ENCODE measurements at regions not wholly inside any gene's neighbourhood (a gene's known extent, or its start where the extent isn't known, plus 50 kb on each side); places are given as distances from the start of the nearest gene placed in this dataset.

- WGBS (ENCODE audit: insufficient coverage), result no CpG with 5 or more reads among the region's 6 CpGs
- Mint-ChIP-seq H3K27ac (no peak overlapping the region), H3K4me3 (no peak overlapping the region), H3K9me3 (no peaks in the 10 kb centered on the region), H3K4me1 (no peaks in the 10 kb centered on the region), H3K27me3 (peaks cover 3 to 5% of the 10 kb centered on the region in 2 donors), H3K36me3 (no peaks in the 10 kb centered on the region)
- ChIA-PET POLR2A (no interaction called here), CTCF (no interaction called here)
- Histone ChIP-seq H3K27ac (ENCODE audit: low read length) (no peak overlapping the region), H3K9me3 (no peaks in the 10 kb centered on the region), H3K36me3 (ENCODE audit: control insufficient read depth in 2 of 2, extremely low read depth in 1 of 2, insufficient read depth in 1 of 2, low read length in 1 of 2) (no peaks in the 10 kb centered on the region), H3K4me3 (ENCODE audit: control insufficient read depth in 1 of 2, extremely low read depth in 1 of 2, low read length in 1 of 2) (no peak overlapping the region), H3K4me1 (ENCODE audit: control insufficient read depth in 1 of 2, extremely low read depth in 1 of 2, insufficient read depth in 2 of 2, low read length in 2 of 2) (no peaks in the 10 kb centered on the region), H3K27me3 (replicated peaks in 1 of 2; ENCODE audit: control insufficient read depth in 2 of 2, extremely low read depth in 1 of 2, insufficient read depth in 2 of 2, low read length in 1 of 2) (no peaks in the 10 kb centered on the region)
- DNase-seq (no peak), ATAC-seq (replicated peaks in 1 of 4) (no peak)
These were observed 85.4 kb downstream of the SOX4 start for GRCh38 chr6:21678990-21679389.

- Mint-ChIP-seq H3K36me3 (no peaks in the 10 kb centered on the region), H3K9me3 (no peaks in the 10 kb centered on the region), H3K27ac (no peak overlapping the region), H3K4me3 (no peak overlapping the region), H3K4me1 (no peaks in the 10 kb centered on the region), H3K27me3 (peaks cover 0 to 4% of the 10 kb centered on the region in 2 donors)
- CTCF ChIA-PET, result no interaction called here
- H3K36me3 ChIP-seq (ENCODE audit: control insufficient read depth in 2 of 2, extremely low read depth in 1 of 2, insufficient read depth in 1 of 2, low read length in 1 of 2), result no peaks in the 10 kb centered on the region
- no peaks in the 10 kb centered on the region for H3K9me3 ChIP-seq
- no peaks in the 10 kb centered on the region for H3K4me1 ChIP-seq (ENCODE audit: control insufficient read depth in 1 of 2, extremely low read depth in 1 of 2, insufficient read depth in 2 of 2, low read length in 2 of 2)
- DNase-seq (no peak), ATAC-seq (replicated peaks in 1 of 4) (no peak)
- H3K27ac ChIP-seq (ENCODE audit: low read length), result no peak overlapping the region
- H3K27me3 ChIP-seq (replicated peaks in 1 of 2; ENCODE audit: control insufficient read depth in 2 of 2, extremely low read depth in 1 of 2, insufficient read depth in 2 of 2, low read length in 1 of 2), result no peaks in the 10 kb centered on the region
- no peak overlapping the region for H3K4me3 ChIP-seq (ENCODE audit: control insufficient read depth in 1 of 2, extremely low read depth in 1 of 2, low read length in 1 of 2)
- POLR2A ChIA-PET, result interaction anchor here in 1 of 2 donors (0.7 kb wide), 1 partner anchor 246 kb away, joined by 9 read pairs; no protein-coding TSS in a partner anchor
- WGBS (ENCODE audit: insufficient coverage), result no CpG with 5 or more reads among the region's 2 CpGs
These were observed 86.3 kb downstream of the SOX4 start for GRCh38 chr6:21679761-21680265.

GRCh38 chr6:21680611-21681010 lies 87.1 kb downstream of the SOX4 start:
- Mint-ChIP-seq H3K36me3 (no peaks in the 10 kb centered on the region), H3K27me3 (no peaks in the 10 kb centered on the region), H3K27ac (no peak overlapping the region), H3K4me3 (no peak overlapping the region), H3K4me1 (no peaks in the 10 kb centered on the region), H3K9me3 (no peaks in the 10 kb centered on the region)
- Histone ChIP-seq H3K4me3 (ENCODE audit: control insufficient read depth in 1 of 2, extremely low read depth in 1 of 2, low read length in 1 of 2) (no peak overlapping the region), H3K9me3 (no peaks in the 10 kb centered on the region), H3K4me1 (ENCODE audit: control insufficient read depth in 1 of 2, extremely low read depth in 1 of 2, insufficient read depth in 2 of 2, low read length in 2 of 2) (no peaks in the 10 kb centered on the region), H3K36me3 (ENCODE audit: control insufficient read depth in 2 of 2, extremely low read depth in 1 of 2, insufficient read depth in 1 of 2, low read length in 1 of 2) (no peaks in the 10 kb centered on the region), H3K27ac (ENCODE audit: low read length) (no peak overlapping the region), H3K27me3 (replicated peaks in 1 of 2; ENCODE audit: control insufficient read depth in 2 of 2, extremely low read depth in 1 of 2, insufficient read depth in 2 of 2, low read length in 1 of 2) (no peaks in the 10 kb centered on the region)
- no peak for DNase-seq
- no CpG with 5 or more reads among the region's 4 CpGs for WGBS (ENCODE audit: insufficient coverage)
- ChIA-PET POLR2A (interaction anchor here in 1 of 2 donors (0.7 kb wide), 2 partner anchors 99 to 247 kb away, joined by 7 to 9 read pairs; no protein-coding TSS in a partner anchor), CTCF (interaction anchor here (0.6 to 0.7 kb wide), 2 partner anchors 43 to 1083 kb away, joined by 5 read pairs; no protein-coding TSS in a partner anchor)
- no peak for ATAC-seq (replicated peaks in 1 of 4)

GRCh38 chr6:21690489-21690888 lies 96.9 kb downstream of the SOX4 start:
- POLR2A ChIA-PET, result no interaction called here
- Histone ChIP-seq H3K27me3 (replicated peaks in 1 of 2; ENCODE audit: control insufficient read depth in 2 of 2, extremely low read depth in 1 of 2, insufficient read depth in 2 of 2, low read length in 1 of 2) (no peaks in the 10 kb centered on the region), H3K36me3 (ENCODE audit: control insufficient read depth in 2 of 2, extremely low read depth in 1 of 2, insufficient read depth in 1 of 2, low read length in 1 of 2) (no peaks in the 10 kb centered on the region), H3K4me3 (ENCODE audit: control insufficient read depth in 1 of 2, extremely low read depth in 1 of 2, low read length in 1 of 2) (no peak overlapping the region), H3K27ac (ENCODE audit: low read length) (no peak overlapping the region), H3K4me1 (ENCODE audit: control insufficient read depth in 1 of 2, extremely low read depth in 1 of 2, insufficient read depth in 2 of 2, low read length in 2 of 2) (no peaks in the 10 kb centered on the region), H3K9me3 (no peaks in the 10 kb centered on the region)
- Mint-ChIP-seq H3K27ac (no peak overlapping the region), H3K36me3 (no peaks in the 10 kb centered on the region), H3K4me1 (no peaks in the 10 kb centered on the region), H3K27me3 (no peaks in the 10 kb centered on the region), H3K9me3 (peaks cover 0 to 6% (median 3%) of the 10 kb centered on the region in 3 donors), H3K4me3 (no peak overlapping the region)
- DNase-seq, result no peak
- ATAC-seq (replicated peaks in 1 of 4), result no peak
- CTCF ChIA-PET, result no interaction called here

- H3K27ac ChIP-seq (ENCODE audit: low read length), result no peak overlapping the region
- no peak for ATAC-seq (replicated peaks in 1 of 4)
- no peak overlapping the region for H3K4me3 ChIP-seq (ENCODE audit: control insufficient read depth in 1 of 2, extremely low read depth in 1 of 2, low read length in 1 of 2)
- no peaks in the 10 kb centered on the region for H3K36me3 Mint-ChIP-seq
- H3K4me1 Mint-ChIP-seq, result no peaks in the 10 kb centered on the region
- H3K4me3 Mint-ChIP-seq, result no peak overlapping the region
- H3K27ac Mint-ChIP-seq, result no peak overlapping the region
- H3K27me3 Mint-ChIP-seq, result no peaks in the 10 kb centered on the region
- CTCF ChIA-PET, result no interaction called here
- no peaks in the 10 kb centered on the region for H3K4me1 ChIP-seq (ENCODE audit: control insufficient read depth in 1 of 2, extremely low read depth in 1 of 2, insufficient read depth in 2 of 2, low read length in 2 of 2)
- no peaks in the 10 kb centered on the region for H3K27me3 ChIP-seq (replicated peaks in 1 of 2; ENCODE audit: control insufficient read depth in 2 of 2, extremely low read depth in 1 of 2, insufficient read depth in 2 of 2, low read length in 1 of 2)
- no peaks in the 10 kb centered on the region for H3K36me3 ChIP-seq (ENCODE audit: control insufficient read depth in 2 of 2, extremely low read depth in 1 of 2, insufficient read depth in 1 of 2, low read length in 1 of 2)
- POLR2A ChIA-PET, result no interaction called here
- DNase-seq, result no peak
- no peaks in the 10 kb centered on the region for H3K9me3 ChIP-seq
- no CpG with 5 or more reads among the region's 5 CpGs for WGBS (ENCODE audit: insufficient coverage)
- peaks cover 0 to 6% (median 3%) of the 10 kb centered on the region in 3 donors for H3K9me3 Mint-ChIP-seq
These were observed 98.3 kb downstream of the SOX4 start for GRCh38 chr6:21691685-21692346.

GRCh38 chr6:21692721-21693120 lies 99.2 kb downstream of the SOX4 start:
- H3K4me1 Mint-ChIP-seq, result no peaks in the 10 kb centered on the region

More at GRCh38 chr6:21692721-21693120, 99.2 kb downstream of the SOX4 start:
- no CpG with 5 or more reads among the region's 1 CpG for WGBS (ENCODE audit: insufficient coverage)
- Mint-ChIP-seq H3K9me3 (peaks cover 0 to 2% (median 1%) of the 10 kb centered on the region in 3 donors), H3K27ac (no peak overlapping the region), H3K27me3 (no peaks in the 10 kb centered on the region), H3K36me3 (no peaks in the 10 kb centered on the region), H3K4me3 (no peak overlapping the region)
- H3K27ac ChIP-seq (ENCODE audit: low read length), result no peak overlapping the region
- ChIA-PET CTCF (no interaction called here), POLR2A (no interaction called here)
- no peaks in the 10 kb centered on the region for H3K4me1 ChIP-seq (ENCODE audit: control insufficient read depth in 1 of 2, extremely low read depth in 1 of 2, insufficient read depth in 2 of 2, low read length in 2 of 2)
- H3K36me3 ChIP-seq (ENCODE audit: control insufficient read depth in 2 of 2, extremely low read depth in 1 of 2, insufficient read depth in 1 of 2, low read length in 1 of 2), result no peaks in the 10 kb centered on the region
- H3K4me3 ChIP-seq (ENCODE audit: control insufficient read depth in 1 of 2, extremely low read depth in 1 of 2, low read length in 1 of 2), result no peak overlapping the region
- no peaks in the 10 kb centered on the region for H3K9me3 ChIP-seq
- no peak for ATAC-seq (replicated peaks in 1 of 4)
- H3K27me3 ChIP-seq (replicated peaks in 1 of 2; ENCODE audit: control insufficient read depth in 2 of 2, extremely low read depth in 1 of 2, insufficient read depth in 2 of 2, low read length in 1 of 2), result no peaks in the 10 kb centered on the region
- no peak for DNase-seq

Data from T-cell (primary cell).